ENCODE measurements at regions not wholly inside any gene's neighbourhood (a gene's known extent, or its start where the extent isn't known, plus 50 kb on each side); places are given as distances from the start of the nearest gene placed in this dataset.

- DNase-seq, result no peak
- H3K4me3 ChIP-seq, result no peak overlapping the region
- H3K36me3 ChIP-seq (replicated peaks in 1 of 2), result no peaks in the 10 kb centered on the region
- peaks cover 3% of the 10 kb centered on the region for H3K27me3 ChIP-seq
- TF ChIP-seq CTCF (IDR thresholded peaks at IDR 0.05), result no peak
- no peak for TF ChIP-seq POLR2A (IDR thresholded peaks at IDR 0.05)
- H3K27ac ChIP-seq, result no peak overlapping the region
- intact Hi-C loops (cut with DNase I), result no loop called here
- no peaks in the 10 kb centered on the region for H3K4me1 ChIP-seq (replicated peaks in 1 of 2)
- 59 to 63% (median 60%) methylated on average over 2 of the region's 2 CpGs for WGBS, 4 donors
- H3K9me3 ChIP-seq (replicated peaks in 1 of 3), result no peaks in the 10 kb centered on the region
These were observed 64.8 kb upstream of the CLSTN2 start for GRCh38 chr3:139870000-139870675.

- TF ChIP-seq POLR2A (IDR thresholded peaks at IDR 0.05), result no peak
- no peak for TF ChIP-seq CTCF (IDR thresholded peaks at IDR 0.05)
- H3K4me1 ChIP-seq (replicated peaks in 1 of 2), result no peaks in the 10 kb centered on the region
- 87 to 96% (median 92%) methylated on average over 2 of the region's 2 CpGs for WGBS, 4 donors
- intact Hi-C loops (cut with DNase I), result no loop called here
- H3K4me3 ChIP-seq, result no peak overlapping the region
- H3K27me3 ChIP-seq, result peaks cover 3% of the 10 kb centered on the region
- no peaks in the 10 kb centered on the region for H3K36me3 ChIP-seq (replicated peaks in 1 of 2)
- H3K27ac ChIP-seq, result no peak overlapping the region
- DNase-seq, result no peak
- H3K9me3 ChIP-seq (replicated peaks in 1 of 3), result no peaks in the 10 kb centered on the region
These were observed 66.2 kb upstream of the CLSTN2 start for GRCh38 chr3:139868773-139869172.

- intact Hi-C loops (cut with DNase I), result no loop called here
- Histone ChIP-seq H3K9me3 (replicated peaks in 1 of 3) (no peaks in the 10 kb centered on the region), H3K27me3 (no peaks in the 10 kb centered on the region), H3K27ac (no peak overlapping the region), H3K36me3 (replicated peaks in 1 of 2) (no peaks in the 10 kb centered on the region), H3K4me1 (replicated peaks in 1 of 2) (no peaks in the 10 kb centered on the region), H3K4me3 (no peak overlapping the region)
- TF ChIP-seq POLR2A (IDR thresholded peaks at IDR 0.05) (no peak), CTCF (IDR thresholded peaks at IDR 0.05) (no peak)
- DNase-seq, result no peak
- WGBS, 4 donors, result 45 to 69% (median 53%) methylated on average over 3 of the region's 3 CpGs
These were observed 86.3 kb upstream of the CLSTN2 start for GRCh38 chr3:139848660-139849059.

GRCh38 chr3:139846729-139847128 is 88.3 kb upstream of the CLSTN2 start:
- no peak for TF ChIP-seq POLR2A (IDR thresholded peaks at IDR 0.05)
- TF ChIP-seq CTCF (IDR thresholded peaks at IDR 0.05), result no peak
- no peaks in the 10 kb centered on the region for H3K36me3 ChIP-seq (replicated peaks in 1 of 2)
- H3K4me1 ChIP-seq (replicated peaks in 1 of 2), result no peaks in the 10 kb centered on the region
- no peak for DNase-seq
- H3K27me3 ChIP-seq, result no peaks in the 10 kb centered on the region
- H3K4me3 ChIP-seq, result no peak overlapping the region
- H3K9me3 ChIP-seq (replicated peaks in 1 of 3), result no peaks in the 10 kb centered on the region
- no peak overlapping the region for H3K27ac ChIP-seq
- whole genome bisulfite sequencing, 4 donors, result 28 to 60% (median 48%) methylated on average over 1 of the region's 1 CpG
- intact Hi-C loops (cut with DNase I), result no loop called here

Measured in adrenal gland (tissue), 9 donors.